HG03457 (cell line): ENCODE measurements at regions not wholly inside any gene's neighbourhood (a gene's known extent, or its start where the extent isn't known, plus 50 kb on each side); places are given as distances from the start of the nearest gene placed in this dataset.

Source experiments
- ATAC-seq: cut with Tn5 transposase; IDR thresholded peaks from one replicate; pipeline ENCODE4 v1.9.1; 2021; ENCODE audit warnings: moderate number of reproducible peaks; ENCODE audit not compliant: unreplicated experiment

GRCh38 chr2:171225989-171226388 lies 65.3 kb upstream of the TLK1 start:
- ATAC-seq: no peak

GRCh38 chr2:171225302-171225980 lies 64.7 kb upstream of the TLK1 start:
- no peak for ATAC-seq

- ATAC-seq: no peak
Measured at GRCh38 chr2:171217330-171217729, 56.6 kb upstream of the TLK1 start.

- ATAC-seq: no peak
Measured at GRCh38 chr2:171216631-171217030, 55.9 kb upstream of the TLK1 start.

- no peak for ATAC-seq
Measured at GRCh38 chr2:171214093-171214492, 53.4 kb upstream of the TLK1 start.

GRCh38 chr2:171210864-171211431 lies 50.3 kb upstream of the TLK1 start:
- ATAC-seq: peak; percentile 73
